LNCAP (cell line): ENCODE measurements at regions not wholly inside any gene's neighbourhood (a gene's known extent, or its start where the extent isn't known, plus 50 kb on each side); places are given as distances from the start of the nearest gene placed in this dataset.

Source experiments
- TF ChIP-seq, protein P1 (sequence below): fragments of 450-650 bp; IDR thresholded peaks from 2 replicates; pipeline ENCODE4 v1.5.1; 2017; ENCODE audit warnings: mild to moderate bottlenecking

DNA sequence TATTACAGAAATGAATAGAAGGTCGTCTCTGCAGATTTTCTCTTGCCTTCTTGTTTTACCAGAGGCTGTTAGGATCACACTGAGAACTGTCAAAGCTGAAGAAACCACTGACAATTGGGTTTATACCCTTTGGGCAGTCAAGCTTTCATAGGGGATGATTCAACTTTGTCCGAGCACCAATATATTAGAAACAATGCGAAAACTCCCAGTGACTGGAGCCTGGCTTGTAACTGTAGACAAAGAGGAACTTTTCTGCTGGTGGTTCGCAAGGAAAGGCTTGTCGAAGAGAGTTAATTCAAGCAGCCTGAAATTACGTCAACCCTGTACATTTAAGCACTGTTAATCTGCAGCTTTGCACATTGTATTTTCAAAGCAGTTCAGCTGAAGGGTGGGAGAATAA is 193.2 kb upstream of the ZNF385D start:
- TF ChIP-seq, protein P1, sequence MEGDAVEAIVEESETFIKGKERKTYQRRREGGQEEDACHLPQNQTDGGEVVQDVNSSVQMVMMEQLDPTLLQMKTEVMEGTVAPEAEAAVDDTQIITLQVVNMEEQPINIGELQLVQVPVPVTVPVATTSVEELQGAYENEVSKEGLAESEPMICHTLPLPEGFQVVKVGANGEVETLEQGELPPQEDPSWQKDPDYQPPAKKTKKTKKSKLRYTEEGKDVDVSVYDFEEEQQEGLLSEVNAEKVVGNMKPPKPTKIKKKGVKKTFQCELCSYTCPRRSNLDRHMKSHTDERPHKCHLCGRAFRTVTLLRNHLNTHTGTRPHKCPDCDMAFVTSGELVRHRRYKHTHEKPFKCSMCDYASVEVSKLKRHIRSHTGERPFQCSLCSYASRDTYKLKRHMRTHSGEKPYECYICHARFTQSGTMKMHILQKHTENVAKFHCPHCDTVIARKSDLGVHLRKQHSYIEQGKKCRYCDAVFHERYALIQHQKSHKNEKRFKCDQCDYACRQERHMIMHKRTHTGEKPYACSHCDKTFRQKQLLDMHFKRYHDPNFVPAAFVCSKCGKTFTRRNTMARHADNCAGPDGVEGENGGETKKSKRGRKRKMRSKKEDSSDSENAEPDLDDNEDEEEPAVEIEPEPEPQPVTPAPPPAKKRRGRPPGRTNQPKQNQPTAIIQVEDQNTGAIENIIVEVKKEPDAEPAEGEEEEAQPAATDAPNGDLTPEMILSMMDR = no peak

DNA sequence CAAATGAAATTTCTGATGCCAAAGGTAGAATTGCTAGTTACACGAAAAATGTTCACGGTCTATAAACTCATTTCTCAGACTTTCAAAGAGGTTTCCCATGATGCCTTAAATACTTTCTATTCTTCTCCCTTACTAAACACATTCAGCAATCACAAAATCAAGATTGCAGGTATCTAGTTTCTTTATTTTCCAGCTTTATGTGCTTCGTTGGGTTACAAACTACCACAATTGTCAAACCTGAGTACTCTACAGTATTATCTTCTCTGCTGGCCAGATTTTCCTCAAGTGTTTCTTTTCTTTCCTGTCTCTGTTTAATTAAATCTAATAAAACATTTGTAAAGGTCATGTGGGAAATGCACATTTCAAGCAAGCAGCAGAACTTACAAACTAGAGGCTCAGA is 201.8 kb upstream of the ZNF385D start:
- TF ChIP-seq, protein P1 = no peak

DNA sequence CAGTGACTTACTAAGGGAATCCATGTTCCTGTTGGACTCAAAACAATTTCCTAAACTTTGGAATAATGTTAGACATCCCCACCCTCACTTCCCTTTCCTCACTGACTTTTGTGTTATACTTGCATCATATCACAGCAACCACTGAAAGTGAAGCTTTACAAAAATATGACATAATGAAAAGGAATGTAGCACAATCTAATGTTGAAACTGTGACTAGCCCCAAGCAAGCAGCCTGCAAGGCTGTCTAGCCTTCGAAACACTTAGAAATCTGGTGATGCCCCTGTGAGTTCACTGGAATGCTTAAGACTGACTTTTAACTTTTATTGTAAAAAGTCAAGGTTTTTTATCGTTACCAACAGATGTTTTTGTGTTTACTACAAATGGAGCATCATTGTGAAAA is 203.7 kb upstream of the ZNF385D start:
- TF ChIP-seq, protein P1 = no peak

DNA sequence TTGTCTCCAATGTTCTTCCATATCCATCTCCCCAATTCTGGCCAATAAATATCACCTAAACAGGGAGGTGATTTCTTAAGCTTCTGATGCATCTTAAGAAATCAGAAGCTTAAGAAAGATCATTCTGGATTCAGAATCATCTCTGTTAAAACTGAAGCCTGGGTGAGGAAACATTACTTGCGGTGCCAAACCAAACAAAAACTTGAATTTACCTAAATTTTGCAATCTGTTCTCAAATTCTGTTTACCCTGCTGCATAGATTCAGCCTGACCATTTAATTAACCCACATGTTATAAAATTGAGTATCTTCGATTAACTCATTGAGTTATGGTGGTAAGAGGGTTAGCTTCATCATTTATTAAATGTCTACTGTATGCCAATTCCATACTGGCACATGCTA is 204.4 kb upstream of the ZNF385D start:
- TF ChIP-seq, protein P1 = no peak

DNA sequence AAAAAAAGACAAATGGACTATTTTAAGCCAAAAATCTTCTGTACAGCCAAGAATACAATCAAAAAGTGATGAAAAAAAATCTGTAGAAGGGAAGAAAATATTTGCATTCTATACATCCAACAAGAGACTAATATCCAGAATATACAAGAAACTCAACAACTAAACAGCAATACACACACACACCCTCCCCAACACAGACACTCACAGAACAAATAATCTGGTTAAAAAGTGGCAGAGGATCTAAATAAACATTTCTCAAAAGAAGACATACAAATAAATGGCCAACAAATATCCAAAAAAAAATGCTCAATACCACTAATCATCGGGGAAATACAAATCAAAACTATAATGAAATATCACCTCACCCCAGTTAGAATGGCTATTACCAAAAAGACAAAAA is 209.0 kb upstream of the ZNF385D start:
- TF ChIP-seq, protein P1 = no peak

DNA sequence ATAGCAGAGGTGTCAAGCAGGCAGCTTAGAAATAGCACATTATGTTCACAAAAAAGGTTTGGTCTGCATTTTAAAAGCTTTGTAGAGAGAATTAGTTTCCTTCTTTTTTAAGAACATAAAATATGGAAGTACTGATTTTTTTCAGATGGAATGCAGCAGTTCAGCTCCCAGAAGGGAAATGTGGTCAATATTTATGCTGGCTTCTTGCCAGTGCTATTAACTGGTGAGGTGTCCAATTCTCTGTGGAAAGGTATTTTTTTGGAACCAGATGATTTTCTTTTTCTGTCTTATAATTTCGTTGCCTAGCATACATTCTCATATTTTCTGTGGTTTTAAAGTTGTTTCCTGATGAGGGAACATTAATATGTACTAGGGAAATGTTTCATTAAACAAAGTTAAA is 211.4 kb upstream of the ZNF385D start:
- TF ChIP-seq, protein P1 = no peak

- TF ChIP-seq, protein P1 = no peak
Observed at GRCh38 chr3:21979706-21980105, 228.7 kb upstream of the ZNF385D start.

DNA sequence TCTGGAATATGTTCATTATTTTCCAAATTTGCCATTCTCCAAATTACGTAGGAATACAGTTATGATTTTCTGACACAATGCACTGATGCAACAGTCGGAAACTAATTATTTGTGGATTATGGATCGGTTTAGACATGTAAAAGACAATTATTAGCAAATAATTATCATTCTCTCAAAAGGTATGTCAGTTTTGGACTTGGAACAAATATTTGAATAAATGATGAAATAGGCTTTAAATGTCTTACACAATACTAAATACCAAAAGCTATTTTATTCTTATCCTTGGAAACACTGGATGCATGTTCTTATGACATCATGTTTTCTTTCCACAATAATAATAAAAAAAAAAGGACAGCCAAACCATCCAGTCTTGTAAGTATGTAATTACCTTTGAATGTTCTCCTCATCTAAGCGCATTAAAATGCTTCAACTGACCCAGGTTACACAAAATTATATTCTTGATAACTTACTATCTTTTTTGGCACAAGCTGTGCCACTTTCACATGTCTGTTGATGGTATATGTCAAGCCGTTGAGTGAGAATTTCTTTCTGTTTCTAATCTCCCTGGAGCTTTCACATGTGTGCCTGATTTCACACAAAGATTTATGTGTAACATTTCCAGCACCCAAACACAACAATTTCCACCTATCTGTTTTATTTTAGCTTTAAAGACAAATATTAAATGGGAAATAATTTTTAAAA is 238.5 kb upstream of the ZNF385D start:
- TF ChIP-seq, protein P1 = no peak
